Neural progenitor cell (in vitro differentiated cells): ENCODE measurements at regions not wholly inside any gene's neighbourhood (a gene's known extent, or its start where the extent isn't known, plus 50 kb on each side); places are given as distances from the start of the nearest gene placed in this dataset.
A peak's percentile ranks its signal among the peaks of the same experiment; 100 is the strongest.

Experiments
- DNase-seq: peaks from one replicate; pipeline ENCODE4 v3.0.0-alpha.2; 2016; ENCODE audit warnings: low spot score
- H2AFZ ChIP-seq: fragments of 200-600 bp; sonication (generic); replicated peaks from 2 replicates; pipeline ENCODE4 v1.6.1; 2016; ENCODE audit warnings: antibody characterized with exemption
- H3F3A ChIP-seq: fragments of 200-600 bp; sonication (generic); 2 replicates; pipeline ENCODE4 v1.6.1; 2016; ENCODE audit warnings: antibody characterized with exemption, low read depth
- H3K27ac ChIP-seq: fragments of 200-600 bp; sonication (generic); 2 replicates; pipeline ENCODE4 v1.5.1; 2016; ENCODE audit warnings: mild to moderate bottlenecking
- H3K27me3 ChIP-seq: fragments of 200-600 bp; sonication (generic); 2 replicates; pipeline ENCODE4 v1.6.1; 2016; ENCODE audit warnings: mild to moderate bottlenecking, moderate library complexity
- H3K36me3 ChIP-seq: fragments of 200-600 bp; sonication (generic); 2 replicates; pipeline ENCODE4 v1.5.1; 2016
- H3K4me1 ChIP-seq: fragments of 200-600 bp; sonication (generic); 2 replicates; pipeline ENCODE4 v1.6.1; 2016; ENCODE audit warnings: mixed run types
- H3K4me2 ChIP-seq: fragments of 200-600 bp; sonication (generic); 2 replicates; pipeline ENCODE4 v1.6.1; 2016
- H3K4me3 ChIP-seq: fragments of 200-600 bp; sonication (generic); 2 replicates; pipeline ENCODE4 v1.5.1; 2016
- H3K79me2 ChIP-seq: fragments of 200-600 bp; sonication (generic); 2 replicates; pipeline ENCODE4 v1.6.1; 2016; ENCODE audit warnings: low read depth
- H3K9ac ChIP-seq: fragments of 200-600 bp; sonication (generic); 2 replicates; pipeline ENCODE4 v1.6.1; 2016
- H3K9me3 ChIP-seq: fragments of 200-600 bp; sonication (generic); 2 replicates; pipeline ENCODE4 v1.5.1; 2016; ENCODE audit warnings: low read depth
- H4K20me1 ChIP-seq: fragments of 200-600 bp; sonication (generic); 2 replicates; pipeline ENCODE4 v1.6.1; 2016; ENCODE audit warnings: low read depth
- H3K27ac Mint-ChIP-seq: 3 replicates; pipeline ENCODE4 v1.8.0; 2021; ENCODE audit warnings: mixed read lengths
- H3K27me3 Mint-ChIP-seq: 2 replicates; pipeline ENCODE4 v1.8.0; 2022; ENCODE audit warnings: low read depth, mild to moderate bottlenecking, inconsistent platforms, moderate library complexity, mixed read lengths; ENCODE audit not compliant: insufficient read depth
- H3K36me3 Mint-ChIP-seq: 3 replicates; pipeline ENCODE4 v1.8.0; 2021; ENCODE audit warnings: mixed read lengths
- H3K4me1 Mint-ChIP-seq: 3 replicates; pipeline ENCODE4 v1.8.0; 2021; ENCODE audit warnings: mixed read lengths
- H3K4me3 Mint-ChIP-seq: 3 replicates; pipeline ENCODE4 v1.8.0; 2021; ENCODE audit warnings: mild to moderate bottlenecking, moderate library complexity, mixed read lengths
- H3K9me3 Mint-ChIP-seq: 3 replicates; pipeline ENCODE4 v1.8.0; 2020; ENCODE audit warnings: mixed read lengths
- EZH2 ChIP-seq: fragments of 200-600 bp; sonication (generic); IDR thresholded peaks from 2 replicates; pipeline ENCODE4 v1.6.1; 2017; ENCODE audit warnings: antibody characterized with exemption, mild to moderate bottlenecking, moderate library complexity
- EZH2phosphoT487 ChIP-seq: fragments of 200-600 bp; sonication (generic); IDR thresholded peaks from 2 replicates; pipeline ENCODE4 v1.6.1; 2017; ENCODE audit warnings: antibody characterized with exemption
- TF ChIP-seq, protein P1 (sequence below): fragments of 200-600 bp; sonication (generic); IDR thresholded peaks from 2 replicates; pipeline ENCODE4 v1.5.1; 2017; ENCODE audit warnings: antibody characterized with exemption, mild to moderate bottlenecking

DNA sequence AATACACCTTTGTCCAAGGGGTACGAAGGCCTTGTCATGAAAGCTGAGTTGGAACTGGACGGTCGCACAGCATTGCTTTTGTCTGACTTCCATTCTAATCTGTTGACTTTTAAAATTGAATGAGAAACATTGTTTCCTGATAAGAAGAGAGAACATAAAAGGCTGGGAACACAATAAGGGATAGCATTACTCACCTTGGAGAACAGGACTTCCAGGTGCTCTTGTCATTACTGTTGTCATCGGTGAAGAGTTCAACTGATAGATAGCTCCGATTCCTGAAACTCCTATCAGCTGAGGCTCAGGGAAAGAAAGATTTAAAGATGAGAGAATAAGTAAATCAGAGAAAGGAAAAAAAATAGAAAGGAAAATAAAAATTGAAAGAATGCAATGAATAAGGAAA, 351.1 kb downstream of the KCNJ2 start:
- Histone ChIP-seq H3F3A (no peaks in the 10 kb centered on the region), H3K4me2 (no peak overlapping the region), H3K27me3 (no peaks in the 10 kb centered on the region), H3K36me3 (no peaks in the 10 kb centered on the region), H3K79me2 (no peaks in the 10 kb centered on the region), H2AFZ (peak overlapping the region; percentile 19), H3K4me1 (no peaks in the 10 kb centered on the region), H3K4me3 (no peak overlapping the region), H3K9ac (no peak overlapping the region), H3K9me3 (no peaks in the 10 kb centered on the region), H4K20me1 (no peaks in the 10 kb centered on the region), H3K27ac (no peak overlapping the region)
- no peak for DNase-seq
- Mint-ChIP-seq H3K27ac (no peak overlapping the region), H3K4me1 (no peaks in the 10 kb centered on the region), H3K36me3 (no peaks in the 10 kb centered on the region), H3K4me3 (no peak overlapping the region), H3K9me3 (no peaks in the 10 kb centered on the region), H3K27me3 (no peaks in the 10 kb centered on the region)
- TF ChIP-seq EZH2phosphoT487 (no peak), EZH2 (no peak)
- TF ChIP-seq, protein P1, sequence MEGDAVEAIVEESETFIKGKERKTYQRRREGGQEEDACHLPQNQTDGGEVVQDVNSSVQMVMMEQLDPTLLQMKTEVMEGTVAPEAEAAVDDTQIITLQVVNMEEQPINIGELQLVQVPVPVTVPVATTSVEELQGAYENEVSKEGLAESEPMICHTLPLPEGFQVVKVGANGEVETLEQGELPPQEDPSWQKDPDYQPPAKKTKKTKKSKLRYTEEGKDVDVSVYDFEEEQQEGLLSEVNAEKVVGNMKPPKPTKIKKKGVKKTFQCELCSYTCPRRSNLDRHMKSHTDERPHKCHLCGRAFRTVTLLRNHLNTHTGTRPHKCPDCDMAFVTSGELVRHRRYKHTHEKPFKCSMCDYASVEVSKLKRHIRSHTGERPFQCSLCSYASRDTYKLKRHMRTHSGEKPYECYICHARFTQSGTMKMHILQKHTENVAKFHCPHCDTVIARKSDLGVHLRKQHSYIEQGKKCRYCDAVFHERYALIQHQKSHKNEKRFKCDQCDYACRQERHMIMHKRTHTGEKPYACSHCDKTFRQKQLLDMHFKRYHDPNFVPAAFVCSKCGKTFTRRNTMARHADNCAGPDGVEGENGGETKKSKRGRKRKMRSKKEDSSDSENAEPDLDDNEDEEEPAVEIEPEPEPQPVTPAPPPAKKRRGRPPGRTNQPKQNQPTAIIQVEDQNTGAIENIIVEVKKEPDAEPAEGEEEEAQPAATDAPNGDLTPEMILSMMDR, result no peak

DNA sequence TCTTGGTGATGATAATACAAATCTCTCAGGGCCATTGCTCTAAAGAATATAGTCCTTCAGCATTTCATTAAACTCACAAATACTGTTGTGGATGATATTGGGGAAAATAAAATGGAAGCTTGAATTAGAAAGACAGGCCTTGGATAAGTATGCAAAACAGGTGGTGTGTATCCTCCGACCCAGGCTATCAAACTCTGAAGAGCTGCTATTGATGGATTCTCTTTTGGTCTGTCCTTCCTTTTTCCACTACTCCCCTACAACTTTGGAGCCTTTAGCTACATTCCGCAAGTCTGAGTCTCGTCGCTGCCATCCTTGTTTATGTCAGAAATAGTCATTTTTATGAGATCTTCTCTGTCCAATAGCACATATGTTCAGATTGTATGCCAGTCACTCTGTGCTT, 351.6 kb downstream of the KCNJ2 start:
- no peaks in the 10 kb centered on the region for H3K9me3 ChIP-seq
- TF ChIP-seq EZH2 (no peak), EZH2phosphoT487 (no peak)
- TF ChIP-seq, protein P1, result no peak
- no peak overlapping the region for H3K9ac ChIP-seq
- H3K36me3 Mint-ChIP-seq, result no peaks in the 10 kb centered on the region
- H3K36me3 ChIP-seq, result no peaks in the 10 kb centered on the region
- no peak overlapping the region for H3K4me2 ChIP-seq
- no peaks in the 10 kb centered on the region for H4K20me1 ChIP-seq
- H3K27me3 ChIP-seq, result no peaks in the 10 kb centered on the region
- no peaks in the 10 kb centered on the region for H3K9me3 Mint-ChIP-seq
- H3K4me3 ChIP-seq, result no peak overlapping the region
- no peaks in the 10 kb centered on the region for H3K27me3 Mint-ChIP-seq
- H3K79me2 ChIP-seq, result no peaks in the 10 kb centered on the region
- H3K27ac ChIP-seq, result no peak overlapping the region
- no peaks in the 10 kb centered on the region for H3F3A ChIP-seq
- H3K27ac Mint-ChIP-seq, result no peak overlapping the region
- no peaks in the 10 kb centered on the region for H3K4me1 Mint-ChIP-seq
- peak overlapping the region; percentile 19 for H2AFZ ChIP-seq
- no peak overlapping the region for H3K4me3 Mint-ChIP-seq
- H3K4me1 ChIP-seq, result no peaks in the 10 kb centered on the region
- DNase-seq, result no peak

DNA sequence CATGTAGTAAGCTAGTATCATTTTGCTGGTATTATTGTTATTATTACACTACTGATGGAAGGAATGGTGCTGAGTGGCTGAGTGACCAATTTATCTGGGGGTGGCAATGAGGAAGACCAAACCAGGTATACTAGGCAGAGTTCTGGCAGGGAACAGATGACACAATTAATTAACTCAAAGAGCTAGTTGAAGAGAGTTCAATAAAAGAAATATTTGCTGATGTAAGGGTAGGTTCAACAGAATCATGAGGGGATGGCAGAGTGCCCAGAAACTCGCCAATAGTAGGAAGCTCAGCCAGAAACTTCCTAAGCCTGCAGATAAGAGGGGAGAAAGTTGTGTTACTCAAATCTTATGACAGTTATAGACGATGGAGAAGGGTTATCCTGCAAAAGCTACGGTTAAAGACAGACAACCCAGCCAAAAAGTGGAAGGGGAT, 352.5 kb downstream of the KCNJ2 start:
- Mint-ChIP-seq H3K4me1 (no peaks in the 10 kb centered on the region), H3K4me3 (no peak overlapping the region), H3K36me3 (no peaks in the 10 kb centered on the region), H3K27me3 (no peaks in the 10 kb centered on the region), H3K27ac (no peak overlapping the region), H3K9me3 (no peaks in the 10 kb centered on the region)
- no peak overlapping the region for H3K4me3 ChIP-seq
- no peaks in the 10 kb centered on the region for H3K36me3 ChIP-seq
- TF ChIP-seq EZH2 (no peak), EZH2phosphoT487 (no peak)
- TF ChIP-seq, protein P1, result no peak
- no peaks in the 10 kb centered on the region for H3K27me3 ChIP-seq
- no peaks in the 10 kb centered on the region for H3K4me1 ChIP-seq
- H3K79me2 ChIP-seq, result no peaks in the 10 kb centered on the region
- no peak overlapping the region for H3K27ac ChIP-seq
- DNase-seq, result no peak
- H3K9me3 ChIP-seq, result no peaks in the 10 kb centered on the region
- no peaks in the 10 kb centered on the region for H3F3A ChIP-seq
- H3K9ac ChIP-seq, result no peak overlapping the region
- no peaks in the 10 kb centered on the region for H4K20me1 ChIP-seq
- no peak overlapping the region for H2AFZ ChIP-seq
- no peak overlapping the region for H3K4me2 ChIP-seq
